GM13977 (cell line): ENCODE measurements at regions not wholly inside any gene's neighbourhood (a gene's known extent, or its start where the extent isn't known, plus 50 kb on each side); places are given as distances from the start of the nearest gene placed in this dataset.

Experiments
- DNase-seq: peaks from one replicate; pipeline ENCODE4 v3.0.0; 2012; ENCODE audit warnings: low spot score
- in situ Hi-C: fragments of 300-500 bp; cut with MboI; formaldehyde crosslinking; loops from one replicate; pipeline ENCODE4 v1.12.0; 2022; ENCODE audit warnings: low sequenced_read_pairs, low pct_unique_long_range_greater_than_20kb, mixed read lengths, inconsistent platforms; ENCODE audit not compliant: unreplicated experiment
- TF ChIP-seq, protein P1 (sequence below): IDR thresholded peaks from 2 replicates; pipeline ENCODE4 v1.5.1; 2012; ENCODE audit warnings: mild to moderate bottlenecking, control low read depth; ENCODE audit not compliant: insufficient read depth; ENCODE audit errors: extremely low read depth, missing control alignments

GRCh38 chr2:107698861-107699260, 127.8 kb upstream of the RGPD4 start:
- no peak for DNase-seq
- TF ChIP-seq, protein P1, sequence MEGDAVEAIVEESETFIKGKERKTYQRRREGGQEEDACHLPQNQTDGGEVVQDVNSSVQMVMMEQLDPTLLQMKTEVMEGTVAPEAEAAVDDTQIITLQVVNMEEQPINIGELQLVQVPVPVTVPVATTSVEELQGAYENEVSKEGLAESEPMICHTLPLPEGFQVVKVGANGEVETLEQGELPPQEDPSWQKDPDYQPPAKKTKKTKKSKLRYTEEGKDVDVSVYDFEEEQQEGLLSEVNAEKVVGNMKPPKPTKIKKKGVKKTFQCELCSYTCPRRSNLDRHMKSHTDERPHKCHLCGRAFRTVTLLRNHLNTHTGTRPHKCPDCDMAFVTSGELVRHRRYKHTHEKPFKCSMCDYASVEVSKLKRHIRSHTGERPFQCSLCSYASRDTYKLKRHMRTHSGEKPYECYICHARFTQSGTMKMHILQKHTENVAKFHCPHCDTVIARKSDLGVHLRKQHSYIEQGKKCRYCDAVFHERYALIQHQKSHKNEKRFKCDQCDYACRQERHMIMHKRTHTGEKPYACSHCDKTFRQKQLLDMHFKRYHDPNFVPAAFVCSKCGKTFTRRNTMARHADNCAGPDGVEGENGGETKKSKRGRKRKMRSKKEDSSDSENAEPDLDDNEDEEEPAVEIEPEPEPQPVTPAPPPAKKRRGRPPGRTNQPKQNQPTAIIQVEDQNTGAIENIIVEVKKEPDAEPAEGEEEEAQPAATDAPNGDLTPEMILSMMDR = no peak
- in situ Hi-C loops = no loop called here

- DNase-seq = no peak
- in situ Hi-C loops = no loop called here
- TF ChIP-seq, protein P1 = no peak
Measured at GRCh38 chr2:107700073-107700472, 126.6 kb upstream of the RGPD4 start.

GRCh38 chr2:107711941-107712340, 114.8 kb upstream of the RGPD4 start:
- no peak for DNase-seq
- TF ChIP-seq, protein P1 = no peak
- in situ Hi-C loops = no loop called here

DNA sequence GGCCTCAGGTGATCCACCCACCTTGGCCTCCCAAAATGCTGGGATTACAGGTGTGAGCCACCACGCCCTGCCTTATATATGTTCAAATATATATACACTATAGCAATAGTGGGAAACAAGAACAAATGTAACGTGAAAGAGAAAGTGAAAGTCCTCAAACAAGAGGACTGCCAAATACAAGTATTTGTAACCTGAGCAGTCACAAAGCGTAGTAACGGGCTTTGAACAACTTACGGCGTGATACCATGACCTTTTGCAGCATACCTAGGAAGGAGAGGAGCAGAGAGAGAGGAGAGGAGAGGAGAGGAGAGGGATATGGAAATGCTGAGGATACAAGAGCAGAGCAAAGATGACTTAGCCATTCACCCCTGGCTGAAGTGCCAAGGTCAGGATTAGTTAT, 113.8 kb upstream of the RGPD4 start:
- TF ChIP-seq, protein P1 = no peak
- peak; percentile 8 for DNase-seq
- in situ Hi-C loops = no loop called here

- no peak for DNase-seq
- TF ChIP-seq, protein P1 = no peak
- in situ Hi-C loops = no loop called here
Measured at GRCh38 chr2:107717661-107718060, 109.0 kb upstream of the RGPD4 start.

DNA sequence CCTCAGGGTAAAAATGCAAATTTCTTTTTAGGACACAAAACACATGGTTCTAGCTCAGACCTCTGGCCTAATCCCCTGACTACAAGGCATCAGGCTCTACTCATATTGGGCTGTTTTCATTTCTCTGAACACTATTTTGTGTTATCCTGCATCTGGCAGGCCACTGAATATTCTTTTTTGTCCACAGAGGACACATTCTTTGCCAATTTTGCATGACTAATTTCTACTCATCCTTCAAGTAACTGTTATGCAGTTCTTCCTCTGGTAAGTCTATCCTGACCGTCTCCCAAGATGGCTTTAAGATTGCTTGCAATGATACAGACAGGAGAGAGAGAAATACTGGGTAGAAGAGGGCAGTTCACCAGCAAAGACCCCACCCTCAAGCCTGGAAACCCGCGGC, 107.6 kb upstream of the RGPD4 start:
- TF ChIP-seq, protein P1 = no peak
- DNase-seq = no peak
- in situ Hi-C loops = no loop called here

DNA sequence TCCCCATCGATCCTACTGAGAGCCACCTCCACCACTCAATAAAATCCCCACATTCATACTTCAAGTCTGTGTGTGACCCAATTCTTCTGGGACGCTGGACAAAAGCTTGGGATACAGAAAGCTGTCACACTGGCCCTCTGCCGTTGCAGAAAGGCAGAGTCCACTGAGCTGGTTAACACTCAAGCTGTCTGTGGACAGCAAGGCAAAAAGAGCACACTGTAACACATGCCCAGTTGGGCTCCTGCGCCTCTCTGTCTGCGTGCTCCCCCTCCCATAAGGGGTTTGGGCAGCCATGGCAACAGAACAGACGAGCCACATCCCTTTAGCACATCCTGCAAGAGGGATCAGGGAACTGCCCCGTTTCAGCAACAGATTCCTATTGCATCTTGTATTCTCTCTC, 106.9 kb upstream of the RGPD4 start:
- DNase-seq = no peak
- TF ChIP-seq, protein P1 = no peak
- in situ Hi-C loops = no loop called here
